Esophagus squamous epithelium (tissue), 5 donors: ENCODE measurements at regions not wholly inside any gene's neighbourhood (a gene's known extent, or its start where the extent isn't known, plus 50 kb on each side); places are given as distances from the start of the nearest gene placed in this dataset.

Source experiments
- DNase-seq: peaks from one replicate; lab custom pipeline; 2025; lab: John Stamatoyannopoulos, UW
- H3K27ac ChIP-seq, 4 donors: fragments of 200-600 bp; sonication (generic); one replicate each; pipeline ENCODE4 v1.5.1; 2016 to 2019; ENCODE audit warnings: mild to moderate bottlenecking in 1 of 4
- H3K27me3 ChIP-seq, 4 donors: fragments of 200-600 bp; sonication (generic); 1 replicate in 3 of 4; 2 replicates in 1 of 4; pipeline versions ENCODE4 v1.5.1 to v1.6.0; 2017 to 2021; ENCODE audit warnings: antibody characterized with exemption in 1 of 4
- H3K36me3 ChIP-seq, 3 donors: fragments of 200-600 bp; sonication (generic); one replicate each; pipeline ENCODE4 v1.5.1; 2016 to 2019
- H3K4me1 ChIP-seq, 3 donors: fragments of 200-600 bp; sonication (generic); one replicate each; pipeline ENCODE4 v1.5.1; 2017 to 2019
- H3K4me3 ChIP-seq, 4 donors: fragments of 200-600 bp; sonication (generic); 1 replicate in 3 of 4; 2 replicates in 1 of 4; pipeline ENCODE4 v1.5.1; 2016 to 2019; ENCODE audit warnings: mild to moderate bottlenecking in 2 of 4, moderate library complexity in 1 of 4
- H3K9me3 ChIP-seq, 3 donors: fragments of 200-600 bp; sonication (generic); one replicate each; pipeline ENCODE4 v1.5.1; 2016 to 2019
- POLR2A ChIP-seq, 4 donors: fragments of 450-650 bp; IDR thresholded peaks; one replicate each; pipeline ENCODE4 v1.6.1; 2017; ENCODE audit warnings: antibody characterized with exemption in 4 of 4, mild to moderate bottlenecking in 4 of 4, moderate library complexity in 3 of 4
- WGBS, 2 donors: methylation state at CpG; one replicate each; pipeline ENCODE4 v1.1.5; 2018; 5-methylcytosine and 5-hydroxymethylcytosine counted together
- intact Hi-C: fragments of 100-400 bp; cut with DNase I; formaldehyde crosslinking; loops from one replicate; pipeline ENCODE4 v1.15.0; 2022
- TF ChIP-seq, protein P1 (sequence below), 6 experiments: fragments of 450-650 bp in 4 of 6; fragments of 200-600 bp in 2 of 6; sonication (generic) in 2 of 6; IDR thresholded peaks; one replicate each; pipeline ENCODE4 v1.5.1; 2016 to 2019; ENCODE audit warnings: antibody characterized with exemption in 6 of 6, mild to moderate bottlenecking in 4 of 6, moderate library complexity in 4 of 6
- donor health status: DM: yes; HTN: yes; CAD: no.

GRCh38 chr2:240208096-240208495 lies 67.6 kb upstream of the OTOS start:
- no peaks in the 10 kb centered on the region for H3K36me3 ChIP-seq
- no peak overlapping the region for H3K27ac ChIP-seq
- TF ChIP-seq, protein P1, sequence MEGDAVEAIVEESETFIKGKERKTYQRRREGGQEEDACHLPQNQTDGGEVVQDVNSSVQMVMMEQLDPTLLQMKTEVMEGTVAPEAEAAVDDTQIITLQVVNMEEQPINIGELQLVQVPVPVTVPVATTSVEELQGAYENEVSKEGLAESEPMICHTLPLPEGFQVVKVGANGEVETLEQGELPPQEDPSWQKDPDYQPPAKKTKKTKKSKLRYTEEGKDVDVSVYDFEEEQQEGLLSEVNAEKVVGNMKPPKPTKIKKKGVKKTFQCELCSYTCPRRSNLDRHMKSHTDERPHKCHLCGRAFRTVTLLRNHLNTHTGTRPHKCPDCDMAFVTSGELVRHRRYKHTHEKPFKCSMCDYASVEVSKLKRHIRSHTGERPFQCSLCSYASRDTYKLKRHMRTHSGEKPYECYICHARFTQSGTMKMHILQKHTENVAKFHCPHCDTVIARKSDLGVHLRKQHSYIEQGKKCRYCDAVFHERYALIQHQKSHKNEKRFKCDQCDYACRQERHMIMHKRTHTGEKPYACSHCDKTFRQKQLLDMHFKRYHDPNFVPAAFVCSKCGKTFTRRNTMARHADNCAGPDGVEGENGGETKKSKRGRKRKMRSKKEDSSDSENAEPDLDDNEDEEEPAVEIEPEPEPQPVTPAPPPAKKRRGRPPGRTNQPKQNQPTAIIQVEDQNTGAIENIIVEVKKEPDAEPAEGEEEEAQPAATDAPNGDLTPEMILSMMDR (IDR thresholded peaks at IDR 0.05): no peak
- no peak for TF ChIP-seq POLR2A (IDR thresholded peaks at IDR 0.05)
- peaks cover 0 to 6% (median 0%) of the 10 kb centered on the region in 3 donors for H3K4me1 ChIP-seq
- intact Hi-C loops: no loop called here
- H3K9me3 ChIP-seq: peaks cover 0 to 7% (median 0%) of the 10 kb centered on the region in 3 donors
- DNase-seq: no peak
- 88 to 100% methylated on average over 1 to 2 of the region's 2 CpGs for WGBS, 2 donors
- no peak overlapping the region for H3K4me3 ChIP-seq
- peaks cover 0 to 44% (median 0%) of the 10 kb centered on the region in 4 donors for H3K27me3 ChIP-seq

DNA sequence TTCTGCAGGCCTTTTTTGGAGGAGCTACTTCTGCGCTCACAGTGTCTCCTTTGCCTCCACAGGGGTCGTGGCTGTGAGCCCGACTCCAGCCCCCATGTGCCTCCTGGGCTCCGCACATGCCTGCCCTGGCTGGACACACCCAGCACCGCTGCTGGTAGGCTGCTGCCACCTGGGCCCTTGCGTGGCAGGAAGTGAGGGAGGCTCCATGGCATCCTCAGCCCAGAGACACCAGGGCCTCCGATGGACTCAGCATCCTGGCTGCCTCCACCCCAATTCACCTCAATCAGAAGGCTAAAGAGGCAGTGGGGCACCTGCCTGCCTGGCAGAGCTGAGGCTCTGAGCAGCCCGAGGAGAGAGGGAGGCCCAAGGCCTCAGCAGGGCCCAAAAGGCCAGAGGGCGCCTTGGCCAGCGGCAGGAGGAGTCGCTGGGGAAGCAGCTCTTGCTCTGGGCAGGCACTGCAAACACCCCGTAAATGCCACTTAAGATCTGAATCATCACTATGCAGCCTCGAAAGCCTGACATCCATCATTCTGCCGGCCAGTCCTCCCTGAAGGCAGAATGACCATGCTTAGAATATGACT lies 68.3 kb upstream of the OTOS start:
- no peak for DNase-seq

DNA sequence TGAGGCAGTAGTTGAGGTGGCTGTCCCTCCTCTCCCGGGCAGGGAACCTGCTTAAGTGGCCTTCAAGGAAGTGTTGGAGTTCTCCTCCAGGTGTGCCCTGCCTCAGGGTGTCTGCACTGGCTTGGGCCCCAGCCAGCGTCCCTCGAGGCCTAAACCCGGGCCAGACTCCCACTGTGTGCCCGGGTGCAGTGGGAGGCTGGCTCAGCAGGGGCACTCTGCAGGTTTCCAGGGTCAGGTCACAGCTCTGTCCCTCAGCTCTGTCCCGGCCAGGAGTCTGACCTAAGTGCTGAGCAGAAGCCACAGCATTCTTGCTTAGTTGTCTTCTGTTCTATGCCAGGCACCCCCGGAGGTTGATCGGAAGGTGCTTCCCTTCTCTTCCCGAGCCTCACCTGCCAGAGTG lies 69.0 kb upstream of the OTOS start:
- DNase-seq: no peak
- H3K4me3 ChIP-seq: no peak overlapping the region
- 44 to 66% methylated on average over 4 to 5 of the region's 9 CpGs for WGBS, 2 donors
- no peaks in the 10 kb centered on the region for H3K36me3 ChIP-seq
- peaks cover 0 to 6% (median 0%) of the 10 kb centered on the region in 3 donors for H3K4me1 ChIP-seq
- intact Hi-C loops: no loop called here
- H3K27ac ChIP-seq: no peak overlapping the region
- H3K27me3 ChIP-seq: peaks cover 0 to 39% (median 0%) of the 10 kb centered on the region in 4 donors
- peaks cover 0 to 7% (median 0%) of the 10 kb centered on the region in 3 donors for H3K9me3 ChIP-seq
- no peak for TF ChIP-seq POLR2A (IDR thresholded peaks at IDR 0.05)
- TF ChIP-seq, protein P1 (IDR thresholded peaks at IDR 0.05): no peak

More for the DNA sequence above, 68.3 kb upstream of the OTOS start:
- no peak overlapping the region for H3K27ac ChIP-seq
- no peaks in the 10 kb centered on the region for H3K36me3 ChIP-seq
- TF ChIP-seq, protein P1 (IDR thresholded peaks at IDR 0.05): no peak
- no peak for TF ChIP-seq POLR2A (IDR thresholded peaks at IDR 0.05)
- H3K27me3 ChIP-seq: peaks cover 0 to 42% (median 0%) of the 10 kb centered on the region in 4 donors
- H3K9me3 ChIP-seq: peaks cover 0 to 7% (median 0%) of the 10 kb centered on the region in 3 donors
- peaks cover 0 to 6% (median 0%) of the 10 kb centered on the region in 3 donors for H3K4me1 ChIP-seq
- 71 to 72% methylated on average over 7 to 9 of the region's 14 CpGs for WGBS, 2 donors
- intact Hi-C loops: no loop called here
- no peak overlapping the region for H3K4me3 ChIP-seq

GRCh38 chr2:240210198-240210965 lies 69.9 kb upstream of the OTOS start:
- Histone ChIP-seq H3K27me3 (peaks cover 0 to 33% (median 0%) of the 10 kb centered on the region in 4 donors), H3K9me3 (peaks cover 0 to 7% (median 0%) of the 10 kb centered on the region in 3 donors), H3K36me3 (no peaks in the 10 kb centered on the region), H3K4me3 (no peak overlapping the region), H3K27ac (no peak overlapping the region), H3K4me1 (peaks cover 0 to under 1% (median 0%) of the 10 kb centered on the region in 3 donors)
- TF ChIP-seq POLR2A (IDR thresholded peaks at IDR 0.05): no peak
- TF ChIP-seq, protein P1 (IDR thresholded peaks at IDR 0.05): no peak
- intact Hi-C loops: no loop called here
- WGBS, 2 donors: 78 to 81% methylated on average over 11 of the region's 22 CpGs
- DNase-seq: no peak

- Histone ChIP-seq H3K36me3 (no peaks in the 10 kb centered on the region), H3K4me3 (no peak overlapping the region), H3K4me1 (no peaks in the 10 kb centered on the region), H3K27me3 (peaks cover 0 to 33% (median 0%) of the 10 kb centered on the region in 4 donors), H3K27ac (no peak overlapping the region), H3K9me3 (peaks cover 0 to 7% (median 0%) of the 10 kb centered on the region in 3 donors)
- 58 to 73% methylated on average over 2 of the region's 8 CpGs for WGBS, 2 donors
- no peak for TF ChIP-seq POLR2A (IDR thresholded peaks at IDR 0.05)
- TF ChIP-seq, protein P1 (IDR thresholded peaks at IDR 0.05): no peak
- intact Hi-C loops: no loop called here
- no peak for DNase-seq
Measured at GRCh38 chr2:240211096-240211495, 70.6 kb upstream of the OTOS start.
